GM18867 (cell line): ENCODE measurements at regions not wholly inside any gene's neighbourhood (a gene's known extent, or its start where the extent isn't known, plus 50 kb on each side); places are given as distances from the start of the nearest gene placed in this dataset.

ENCODE experiments used
- ATAC-seq: cut with Tn5 transposase; IDR thresholded peaks from one replicate; pipeline ENCODE4 v1.9.1; 2021; ENCODE audit warnings: mild to moderate bottlenecking, moderate library complexity; ENCODE audit not compliant: unreplicated experiment

- no peak for ATAC-seq
Measured at GRCh38 chr21:28791595-28792282, 200.9 kb downstream of the LTN1 start.

DNA sequence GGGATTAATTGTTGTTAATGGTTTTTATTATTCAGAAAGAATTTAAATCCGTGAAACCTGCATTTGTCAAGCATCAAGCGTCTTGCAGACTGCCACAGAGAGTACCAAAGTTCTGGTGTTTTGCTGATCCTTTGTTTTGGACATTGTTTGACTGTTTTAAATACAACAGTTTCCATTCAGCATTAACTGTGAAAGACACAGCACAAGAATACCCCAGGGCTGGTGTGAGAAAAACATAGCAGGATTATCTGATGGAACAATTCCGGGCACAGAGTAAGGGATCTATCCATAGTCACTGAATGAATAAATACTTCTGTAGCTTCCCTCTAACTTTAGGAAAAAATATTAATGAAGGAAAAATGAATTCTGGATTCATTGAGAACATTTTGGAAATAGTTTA is 202.3 kb downstream of the LTN1 start:
- no peak for ATAC-seq

GRCh38 chr21:28789523-28789922 is 203.2 kb downstream of the LTN1 start:
- no peak for ATAC-seq

DNA sequence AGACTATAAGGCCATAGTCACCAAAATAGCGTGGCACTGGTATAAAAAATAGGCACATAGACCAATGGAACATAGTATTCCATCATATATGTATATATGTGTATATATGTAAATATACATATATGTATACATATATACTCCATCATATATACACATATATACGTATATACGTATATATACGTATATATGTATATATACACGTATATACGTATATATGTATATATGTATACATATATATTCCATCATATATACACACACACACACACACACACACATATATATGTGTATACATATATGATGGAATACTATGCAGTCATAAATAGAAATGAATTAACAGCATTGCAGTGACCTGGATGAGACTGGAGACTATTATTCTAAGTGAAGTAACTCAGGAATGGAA is 204.6 kb downstream of the LTN1 start:
- no peak for ATAC-seq

GRCh38 chr21:28783641-28784185 is 209.0 kb downstream of the LTN1 start:
- no peak for ATAC-seq

DNA sequence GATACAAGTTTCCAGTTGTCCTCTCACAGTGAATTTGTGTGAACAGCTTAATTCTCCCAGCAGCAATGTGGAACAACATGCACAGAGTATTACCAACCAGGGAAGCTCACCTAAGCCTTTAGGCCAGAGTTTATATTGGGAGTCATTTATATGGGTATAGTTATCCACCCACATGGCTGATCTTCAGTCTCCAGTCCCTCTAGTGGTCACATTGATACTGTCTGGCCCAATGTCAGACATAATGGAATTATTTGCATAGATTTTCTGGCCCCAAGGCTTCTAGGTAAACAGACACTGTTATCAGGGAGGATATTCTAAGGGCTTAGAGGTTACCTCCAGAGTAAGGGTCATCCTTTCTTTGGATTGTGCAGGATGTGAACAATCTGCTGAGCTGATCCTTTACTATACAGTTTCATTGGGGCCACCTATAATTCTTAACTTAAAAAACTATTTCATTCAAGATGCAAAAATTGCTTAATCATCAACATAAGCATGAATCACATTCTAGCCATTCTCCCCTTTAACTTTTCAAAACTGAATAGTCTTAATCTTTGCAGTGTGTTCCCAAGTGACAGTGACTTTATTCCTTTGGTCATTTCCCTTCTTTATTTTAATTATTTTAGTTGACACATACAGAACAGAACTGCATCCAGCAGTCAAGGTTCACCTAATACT is 210.9 kb downstream of the LTN1 start:
- ATAC-seq, result peak; percentile 81

- ATAC-seq, result no peak
Measured at GRCh38 chr21:28779914-28780313, 212.8 kb downstream of the LTN1 start.

DNA sequence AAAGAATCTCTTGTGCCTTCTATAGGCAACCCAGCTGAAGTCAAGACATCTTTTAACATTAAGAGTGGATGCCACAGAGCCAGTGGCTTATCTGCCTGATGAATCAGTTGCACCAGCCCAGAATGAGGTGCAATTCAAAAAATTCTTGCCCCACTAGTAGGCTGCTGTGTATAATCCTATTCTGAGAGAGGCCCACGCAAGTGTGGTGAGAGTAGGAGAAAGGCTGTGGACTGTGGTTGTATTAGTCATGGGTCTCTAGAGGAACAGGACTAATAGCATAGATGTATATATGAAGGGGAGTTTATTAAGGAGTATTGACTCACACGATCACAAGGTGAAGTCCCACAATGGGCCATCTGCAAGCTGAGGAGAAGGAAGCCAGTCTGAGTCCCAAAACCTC is 216.4 kb downstream of the LTN1 start:
- no peak for ATAC-seq

- no peak for ATAC-seq
Measured at GRCh38 chr21:28775071-28775470, 217.6 kb downstream of the LTN1 start.

GRCh38 chr21:28773036-28773435 is 219.6 kb downstream of the LTN1 start:
- ATAC-seq, result no peak

DNA sequence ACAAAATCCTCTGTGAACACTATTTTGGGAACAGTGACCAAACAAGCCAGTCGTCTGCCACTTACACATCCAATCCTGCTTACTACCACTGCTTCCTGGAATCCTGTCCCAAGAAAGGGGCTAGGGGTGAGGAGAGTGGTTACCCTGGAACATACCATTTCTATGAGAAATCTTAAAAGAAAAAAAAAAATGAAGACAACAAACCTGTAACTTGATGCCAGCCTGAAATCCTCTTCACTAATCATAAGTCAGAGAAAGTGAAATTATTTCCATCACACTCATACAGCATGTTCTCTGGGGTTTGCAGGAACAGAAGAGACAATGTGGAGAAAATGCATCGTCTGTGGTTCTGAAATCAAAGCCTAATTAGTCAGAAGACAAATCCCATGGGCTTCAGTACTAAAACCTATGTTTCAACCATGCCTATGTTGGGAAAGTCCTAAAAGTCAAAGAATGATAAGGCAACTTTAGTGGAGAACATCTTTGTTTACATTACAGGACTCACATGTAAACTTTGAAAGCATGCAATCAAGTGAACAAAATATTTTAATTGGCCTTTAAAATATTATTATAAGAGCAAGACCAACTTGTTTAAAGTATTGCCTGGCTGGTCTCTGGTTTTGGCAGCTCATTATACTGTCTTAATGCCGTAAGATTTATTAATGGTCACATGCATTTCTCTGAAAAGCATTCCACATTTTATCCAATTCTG is 220.7 kb downstream of the LTN1 start:
- ATAC-seq, result no peak

DNA sequence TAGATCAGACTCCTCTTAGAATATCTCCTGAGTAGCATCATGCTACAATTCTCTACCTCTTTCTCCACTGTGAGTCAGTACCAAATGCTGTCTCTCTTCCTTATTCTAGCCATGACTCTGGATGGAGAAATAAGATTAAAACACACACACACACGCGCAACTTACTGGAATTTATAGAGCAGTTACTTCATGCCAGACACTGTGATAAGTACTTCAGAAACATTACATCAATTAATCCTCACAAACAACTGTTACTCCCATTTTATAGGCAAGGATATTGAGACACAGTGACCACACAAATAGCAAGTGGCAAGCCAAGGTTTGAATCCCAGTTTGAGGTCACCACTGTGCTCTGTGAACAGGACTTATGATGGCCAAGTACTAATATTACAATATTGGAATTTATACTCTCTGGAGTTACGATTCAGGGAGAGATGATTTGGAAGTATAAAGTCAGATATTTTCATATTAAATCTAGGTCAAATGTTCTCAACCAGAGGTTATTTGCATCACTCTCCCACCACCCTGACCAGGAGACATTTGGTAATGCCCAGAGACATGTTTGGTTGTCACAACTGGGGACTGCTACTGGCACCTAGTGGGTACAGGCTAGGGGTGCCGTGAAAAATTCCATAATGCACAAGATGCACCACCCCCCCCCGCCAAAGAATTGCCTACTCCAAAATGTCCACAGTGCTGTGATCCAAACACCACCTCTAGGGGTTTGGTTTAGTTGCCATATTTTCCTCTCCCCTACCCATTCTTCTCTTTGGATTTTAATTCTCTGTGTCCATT is 221.6 kb downstream of the LTN1 start:
- no peak for ATAC-seq

GRCh38 chr21:28769683-28770082 is 223.0 kb downstream of the LTN1 start:
- no peak for ATAC-seq

GRCh38 chr21:28768753-28769152 is 223.9 kb downstream of the LTN1 start:
- no peak for ATAC-seq

DNA sequence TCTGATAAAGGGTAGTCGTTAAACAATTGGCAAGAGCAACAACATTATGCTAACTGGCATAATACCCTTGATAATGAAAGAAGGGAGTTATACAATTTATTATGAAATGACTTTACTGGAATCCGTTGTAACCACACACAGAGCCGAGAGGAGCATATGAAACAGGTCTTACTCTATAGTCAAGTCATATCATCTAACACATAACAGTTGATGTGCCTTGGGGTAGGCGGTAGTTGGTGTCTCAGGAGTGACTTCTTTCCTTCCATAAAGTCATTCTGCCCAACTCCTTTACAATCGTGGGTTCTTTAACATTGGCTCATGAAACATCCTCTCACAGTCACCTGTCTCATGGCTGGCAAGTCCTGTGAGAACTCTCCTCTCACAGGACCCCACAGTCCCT is 225.2 kb downstream of the LTN1 start:
- ATAC-seq, result no peak

GRCh38 chr21:28763809-28764418 is 228.8 kb downstream of the LTN1 start:
- ATAC-seq, result no peak

DNA sequence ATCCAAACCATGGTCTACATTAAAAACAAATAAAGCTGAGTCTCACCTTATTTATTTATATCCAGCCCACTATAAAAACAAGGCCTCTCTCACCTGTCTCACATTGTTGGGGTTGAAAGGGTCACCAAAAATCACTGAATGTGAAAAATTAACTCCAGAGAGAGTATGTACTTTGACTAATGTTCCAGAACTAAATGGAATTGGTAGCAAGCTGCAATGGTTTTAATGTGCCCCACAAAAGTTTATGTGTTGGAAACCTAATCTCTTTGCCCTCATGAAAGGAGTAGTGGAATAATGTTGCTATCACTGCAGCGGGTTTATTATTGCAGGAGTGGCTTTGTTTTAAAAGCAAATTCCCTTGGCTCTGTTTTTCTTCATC is 230.3 kb downstream of the LTN1 start:
- ATAC-seq, result no peak

DNA sequence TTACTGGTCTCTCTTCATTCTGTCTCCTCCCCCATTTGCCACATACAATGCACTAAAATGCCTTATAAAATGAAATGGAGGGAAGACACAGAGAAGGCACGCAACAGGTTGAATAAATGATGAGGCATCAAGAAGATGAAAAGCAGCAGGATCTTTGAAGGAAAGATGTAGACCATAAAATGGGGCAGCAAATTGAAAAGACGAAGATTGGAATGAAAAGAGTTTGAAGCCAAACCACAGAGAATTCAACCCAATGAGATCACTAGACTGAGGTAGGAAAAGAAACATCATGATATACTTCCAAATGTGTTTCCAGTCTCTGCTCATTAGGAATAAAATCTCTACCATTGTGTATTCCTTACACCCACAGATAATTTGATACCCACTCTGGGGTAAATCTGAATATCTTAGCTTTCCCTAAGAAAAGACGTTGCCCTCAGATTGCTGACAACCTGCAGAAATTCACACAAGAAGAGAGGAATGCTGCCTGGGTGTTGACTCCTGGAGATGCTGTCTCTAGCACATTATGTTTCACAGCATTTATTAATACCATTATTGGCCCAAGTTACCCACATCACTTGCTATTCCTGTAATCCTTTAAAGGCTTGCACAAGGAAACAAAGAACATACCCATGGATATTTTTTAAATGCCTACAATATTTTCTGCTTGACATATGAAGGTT is 230.9 kb downstream of the LTN1 start:
- ATAC-seq, result no peak

DNA sequence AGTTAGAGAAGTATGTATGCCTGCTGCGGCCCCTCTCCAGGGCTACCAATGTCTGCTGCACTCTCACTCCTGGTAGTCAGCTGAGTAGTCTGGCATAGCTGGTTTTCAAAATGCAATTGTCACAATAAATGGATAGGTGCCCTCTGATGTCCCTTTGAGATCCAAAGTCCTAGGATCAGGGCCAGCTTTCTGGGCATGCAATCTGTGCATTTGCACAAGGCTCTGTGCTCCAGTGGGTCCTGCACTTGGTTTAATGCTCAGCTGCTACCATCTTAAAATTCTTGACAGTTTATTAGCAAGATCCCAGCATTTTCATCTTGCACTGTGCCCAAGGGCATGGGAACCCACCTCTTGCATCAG is 233.8 kb downstream of the LTN1 start:
- no peak for ATAC-seq
